Natural killer cell (primary cell): ENCODE measurements at regions not wholly inside any gene's neighbourhood (a gene's known extent, or its start where the extent isn't known, plus 50 kb on each side); places are given as distances from the start of the nearest gene placed in this dataset.

Source experiments
- ATAC-seq, 3 donors: fragments of 150-1000 bp in 2 of 3; fragments of 200-7000 bp in 1 of 3; cut with Tn5 transposase; 1 replicate in 1 of 3; 2 replicates in 2 of 3; pipeline ENCODE4 v1.10.0; 2021; ENCODE audit warnings: mild to moderate bottlenecking in 2 of 3, moderate library complexity in 2 of 3
- DNase-seq, 2 donors: peaks; one replicate each; pipeline versions ENCODE4 v3.0.0 to v3.0.0-alpha.2; 2013 to 2021; ENCODE audit warnings: mixed read lengths in 1 of 2
- H3K27ac ChIP-seq: one replicate; pipeline ENCODE4 v1.5.1; 2013; ENCODE audit warnings: mild to moderate bottlenecking, low read length
- H3K27me3 ChIP-seq: one replicate; pipeline ENCODE4 v1.6.1; 2013; ENCODE audit warnings: low read length; ENCODE audit not compliant: control insufficient read depth, insufficient read depth
- H3K36me3 ChIP-seq: one replicate; pipeline ENCODE4 v1.6.1; 2013; ENCODE audit warnings: low read length; ENCODE audit not compliant: control insufficient read depth, insufficient read depth
- H3K4me1 ChIP-seq: one replicate; pipeline ENCODE4 v1.6.1; 2013; ENCODE audit warnings: low read length; ENCODE audit not compliant: control insufficient read depth, insufficient read depth
- H3K4me3 ChIP-seq: one replicate; pipeline ENCODE4 v1.5.1; 2013; ENCODE audit warnings: low read length
- H3K9me3 ChIP-seq: one replicate; pipeline ENCODE4 v1.6.1; 2013; ENCODE audit warnings: low read length; ENCODE audit not compliant: control insufficient read depth, insufficient read depth
- H3K27ac Mint-ChIP-seq, 2 donors: one replicate each; pipeline ENCODE4 v1.8.0; 2022; ENCODE audit warnings: mild to moderate bottlenecking in 2 of 2, mixed read lengths in 2 of 2, moderate library complexity in 1 of 2
- H3K27me3 Mint-ChIP-seq, 2 donors: one replicate each; pipeline ENCODE4 v1.8.0; 2022; ENCODE audit warnings: low read depth in 2 of 2, mixed read lengths in 2 of 2
- H3K36me3 Mint-ChIP-seq: one replicate; pipeline ENCODE4 v1.8.0; 2022; ENCODE audit warnings: mixed read lengths
- H3K4me1 Mint-ChIP-seq, 2 donors: one replicate each; pipeline ENCODE4 v1.8.0; 2022; ENCODE audit warnings: mixed read lengths in 2 of 2
- H3K4me3 Mint-ChIP-seq: one replicate; pipeline ENCODE4 v1.8.0; 2022; ENCODE audit warnings: mild to moderate bottlenecking, moderate library complexity, mixed read lengths
- H3K9me3 Mint-ChIP-seq, 2 donors: one replicate each; pipeline ENCODE4 v1.8.0; 2022; ENCODE audit warnings: mixed read lengths in 2 of 2
- WGBS: methylation state at CpG from one replicate; pipeline ENCODE4 v1.1.7; 2013; ENCODE audit warnings: missing lambda C conversion rate; ENCODE audit not compliant: insufficient coverage; 5-methylcytosine and 5-hydroxymethylcytosine counted together
- intact Hi-C: fragments of 100-400 bp; cut with micrococcal nuclease; formaldehyde crosslinking; loops from one replicate; pipeline ENCODE4 v1.14.2; 2022
- TF ChIP-seq, protein P1 (sequence below): fragments of 200-600 bp; IDR thresholded peaks from one replicate; pipeline ENCODE4 v1.8.0; 2022; ENCODE audit warnings: antibody characterized with exemption

GRCh38 chr6:165886169-165886568, 223.1 kb upstream of the PDE10A start:
- no peak for DNase-seq
- H3K4me3 Mint-ChIP-seq: no peak overlapping the region
- H3K9me3 Mint-ChIP-seq: no peaks in the 10 kb centered on the region
- H3K27ac Mint-ChIP-seq: no peak overlapping the region
- no peak overlapping the region for H3K4me3 ChIP-seq
- no peaks in the 10 kb centered on the region for H3K36me3 ChIP-seq
- H3K36me3 Mint-ChIP-seq: no peaks in the 10 kb centered on the region
- peaks cover 6% of the 10 kb centered on the region for H3K4me1 ChIP-seq
- no peaks in the 10 kb centered on the region for H3K9me3 ChIP-seq
- no peak overlapping the region for H3K27ac ChIP-seq
- WGBS: 100% methylated on average over 1 of the region's 1 CpG
- no peak for ATAC-seq
- H3K27me3 Mint-ChIP-seq: peaks cover 10% of the 10 kb centered on the region in 2 donors
- peaks cover 2% of the 10 kb centered on the region for H3K27me3 ChIP-seq
- H3K4me1 Mint-ChIP-seq: peaks cover 10% of the 10 kb centered on the region in 2 donors
- TF ChIP-seq, protein P1, sequence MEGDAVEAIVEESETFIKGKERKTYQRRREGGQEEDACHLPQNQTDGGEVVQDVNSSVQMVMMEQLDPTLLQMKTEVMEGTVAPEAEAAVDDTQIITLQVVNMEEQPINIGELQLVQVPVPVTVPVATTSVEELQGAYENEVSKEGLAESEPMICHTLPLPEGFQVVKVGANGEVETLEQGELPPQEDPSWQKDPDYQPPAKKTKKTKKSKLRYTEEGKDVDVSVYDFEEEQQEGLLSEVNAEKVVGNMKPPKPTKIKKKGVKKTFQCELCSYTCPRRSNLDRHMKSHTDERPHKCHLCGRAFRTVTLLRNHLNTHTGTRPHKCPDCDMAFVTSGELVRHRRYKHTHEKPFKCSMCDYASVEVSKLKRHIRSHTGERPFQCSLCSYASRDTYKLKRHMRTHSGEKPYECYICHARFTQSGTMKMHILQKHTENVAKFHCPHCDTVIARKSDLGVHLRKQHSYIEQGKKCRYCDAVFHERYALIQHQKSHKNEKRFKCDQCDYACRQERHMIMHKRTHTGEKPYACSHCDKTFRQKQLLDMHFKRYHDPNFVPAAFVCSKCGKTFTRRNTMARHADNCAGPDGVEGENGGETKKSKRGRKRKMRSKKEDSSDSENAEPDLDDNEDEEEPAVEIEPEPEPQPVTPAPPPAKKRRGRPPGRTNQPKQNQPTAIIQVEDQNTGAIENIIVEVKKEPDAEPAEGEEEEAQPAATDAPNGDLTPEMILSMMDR: no peak
- intact Hi-C loops: no loop called here

- peak overlapping the region in 1 of 2 donors; percentile 41 for H3K27ac Mint-ChIP-seq
- intact Hi-C loops: loop anchor here (1.0 kb wide), 1 partner anchor 221 kb away; no protein-coding TSS in a partner anchor
- TF ChIP-seq, protein P1: peak; percentile 62
Measured at GRCh38 chr6:165884813-165885765, 222.0 kb upstream of the PDE10A start.

GRCh38 chr6:165883851-165884640, 221.0 kb upstream of the PDE10A start:
- peak overlapping the region; percentile 10 for H3K4me3 Mint-ChIP-seq
- Histone ChIP-seq H3K27ac (no peak overlapping the region), H3K4me3 (no peak overlapping the region), H3K36me3 (no peaks in the 10 kb centered on the region), H3K27me3 (no peaks in the 10 kb centered on the region), H3K9me3 (no peaks in the 10 kb centered on the region), H3K4me1 (peaks cover 6% of the 10 kb centered on the region)
- no peaks in the 10 kb centered on the region for H3K36me3 Mint-ChIP-seq
- DNase-seq (no peak), ATAC-seq (no peak)
- WGBS: 78% methylated on average over 16 of the region's 16 CpGs
- no peaks in the 10 kb centered on the region for H3K9me3 Mint-ChIP-seq
- peaks cover 10% of the 10 kb centered on the region in 2 donors for H3K4me1 Mint-ChIP-seq
- no peak overlapping the region for H3K27ac Mint-ChIP-seq
- H3K27me3 Mint-ChIP-seq: peaks cover 10% of the 10 kb centered on the region in 2 donors
- intact Hi-C loops: no loop called here
- TF ChIP-seq, protein P1: no peak

More at GRCh38 chr6:165884813-165885765, 222.0 kb upstream of the PDE10A start:
- 26% methylated on average over 30 of the region's 32 CpGs for WGBS
- Mint-ChIP-seq H3K4me1 (peaks cover 10% of the 10 kb centered on the region in 2 donors), H3K9me3 (no peaks in the 10 kb centered on the region), H3K36me3 (no peaks in the 10 kb centered on the region), H3K4me3 (peak overlapping the region; percentile 61), H3K27me3 (peaks cover 10% of the 10 kb centered on the region in 2 donors)
- H3K4me3 ChIP-seq: no peak overlapping the region
- H3K9me3 ChIP-seq: no peaks in the 10 kb centered on the region
- no peaks in the 10 kb centered on the region for H3K36me3 ChIP-seq
- no peaks in the 10 kb centered on the region for H3K27me3 ChIP-seq
- DNase-seq (peak; percentile 36 to 69), ATAC-seq (peak; percentile 70 to 97 (median 73))
- no peak overlapping the region for H3K27ac ChIP-seq
- peaks cover 6% of the 10 kb centered on the region for H3K4me1 ChIP-seq
